ENCODE measurements at regions not wholly inside any gene's neighbourhood (a gene's known extent, or its start where the extent isn't known, plus 50 kb on each side); places are given as distances from the start of the nearest gene placed in this dataset.

GRCh38 chr19:34088292-34088691 lies 84.0 kb upstream of the LSM14A start:
- peaks cover 2 to 9% (median 9%) of the 10 kb centered on the region in 3 donors for H3K27me3 Mint-ChIP-seq (ENCODE audit: low read depth in 3 of 3)

GRCh38 chr19:34089566-34089965 lies 82.7 kb upstream of the LSM14A start:
- intact Hi-C loops (cut with micrococcal nuclease), result no loop called here
- no peaks in the 10 kb centered on the region for H3K36me3 Mint-ChIP-seq
- H3K9me3 Mint-ChIP-seq, result peaks cover 0 to 9% (median 3%) of the 10 kb centered on the region in 7 donors
- Histone ChIP-seq H3K36me3 (replicated peaks in 1 of 2; ENCODE audit: control insufficient read depth in 1 of 2, insufficient read depth in 2 of 2, low read length in 2 of 2) (no peaks in the 10 kb centered on the region), H4K20me1 (ENCODE audit: insufficient read depth, low read length) (no peaks in the 10 kb centered on the region), H3K4me2 (replicated peaks; ENCODE audit: extremely low read depth, low read length, poor library complexity, severe bottlenecking) (no peak overlapping the region), H3K79me2 (ENCODE audit: insufficient read depth, low read length) (no peaks in the 10 kb centered on the region), H2AFZ (ENCODE audit: insufficient read depth, low read depth, low read length, poor library complexity, severe bottlenecking) (no peak overlapping the region), H3K27me3 (ENCODE audit: control insufficient read depth in 2 of 2, insufficient read depth in 2 of 2, low read length in 2 of 2) (no peaks in the 10 kb centered on the region), H3K4me1 (ENCODE audit: control insufficient read depth in 1 of 2, insufficient read depth in 2 of 2, low read length in 2 of 2) (no peaks in the 10 kb centered on the region), H3K27ac (ENCODE audit: low read depth in 1 of 2, low read length in 2 of 2) (no peak overlapping the region), H3K4me3 (replicated peaks in 1 of 3; ENCODE audit: low read depth in 2 of 3, low read length in 3 of 3) (no peak overlapping the region), H3K9ac (ENCODE audit: insufficient read depth, low read length, poor library complexity, severe bottlenecking) (no peak overlapping the region), H3K9me3 (replicated peaks in 1 of 2; ENCODE audit: control insufficient read depth in 1 of 2, insufficient read depth in 1 of 2, low read length in 2 of 2) (no peaks in the 10 kb centered on the region)
- TF ChIP-seq CTCF (IDR thresholded peaks at IDR 0.05), result no peak
- H3K27ac Mint-ChIP-seq, result no peak overlapping the region
- H3K4me1 Mint-ChIP-seq, result no peaks in the 10 kb centered on the region
- WGBS (ENCODE audit: insufficient coverage), result 96% methylated on average over 5 of the region's 5 CpGs
- no peak overlapping the region for H3K4me3 Mint-ChIP-seq
- no peak for DNase-seq
- H3K27me3 Mint-ChIP-seq (ENCODE audit: low read depth in 3 of 3), result peaks cover 3 to 12% (median 8%) of the 10 kb centered on the region in 3 donors

More at GRCh38 chr19:34088292-34088691, 84.0 kb upstream of the LSM14A start:
- no peaks in the 10 kb centered on the region for H4K20me1 ChIP-seq (ENCODE audit: insufficient read depth, low read length)
- no peaks in the 10 kb centered on the region for H3K9me3 ChIP-seq (replicated peaks in 1 of 2; ENCODE audit: control insufficient read depth in 1 of 2, insufficient read depth in 1 of 2, low read length in 2 of 2)
- no peaks in the 10 kb centered on the region for H3K36me3 ChIP-seq (replicated peaks in 1 of 2; ENCODE audit: control insufficient read depth in 1 of 2, insufficient read depth in 2 of 2, low read length in 2 of 2)
- no peaks in the 10 kb centered on the region for H3K36me3 Mint-ChIP-seq
- DNase-seq, result no peak
- H3K4me1 Mint-ChIP-seq, result no peaks in the 10 kb centered on the region
- intact Hi-C loops (cut with micrococcal nuclease), result no loop called here
- H3K4me3 Mint-ChIP-seq, result no peak overlapping the region
- H2AFZ ChIP-seq (ENCODE audit: insufficient read depth, low read depth, low read length, poor library complexity, severe bottlenecking), result no peak overlapping the region
- no peaks in the 10 kb centered on the region for H3K4me1 ChIP-seq (ENCODE audit: control insufficient read depth in 1 of 2, insufficient read depth in 2 of 2, low read length in 2 of 2)
- H3K9ac ChIP-seq (ENCODE audit: insufficient read depth, low read length, poor library complexity, severe bottlenecking), result no peak overlapping the region
- no peak overlapping the region for H3K4me3 ChIP-seq (replicated peaks in 1 of 3; ENCODE audit: low read depth in 2 of 3, low read length in 3 of 3)
- TF ChIP-seq CTCF (IDR thresholded peaks at IDR 0.05), result no peak
- peaks cover 0 to 9% (median 3%) of the 10 kb centered on the region in 7 donors for H3K9me3 Mint-ChIP-seq
- H3K79me2 ChIP-seq (ENCODE audit: insufficient read depth, low read length), result no peaks in the 10 kb centered on the region
- no peaks in the 10 kb centered on the region for H3K27me3 ChIP-seq (ENCODE audit: control insufficient read depth in 2 of 2, insufficient read depth in 2 of 2, low read length in 2 of 2)
- no peak overlapping the region for H3K27ac ChIP-seq (ENCODE audit: low read depth in 1 of 2, low read length in 2 of 2)
- H3K27ac Mint-ChIP-seq, result no peak overlapping the region
- H3K4me2 ChIP-seq (replicated peaks; ENCODE audit: extremely low read depth, low read length, poor library complexity, severe bottlenecking), result no peak overlapping the region
